HUES64 (cell line): ENCODE measurements at regions not wholly inside any gene's neighbourhood (a gene's known extent, or its start where the extent isn't known, plus 50 kb on each side); places are given as distances from the start of the nearest gene placed in this dataset.

ENCODE experiments used
- H3K27ac ChIP-seq: 2 replicates; pipeline ENCODE4 v1.7.0; 2013; ENCODE audit warnings: low read depth, low read length, inconsistent platforms
- H3K27me3 ChIP-seq: 2 replicates; pipeline ENCODE4 v1.6.1; 2013; ENCODE audit warnings: mild to moderate bottlenecking, low read length; ENCODE audit not compliant: insufficient read depth
- H3K36me3 ChIP-seq: 2 replicates; pipeline ENCODE4 v1.6.1; 2013; ENCODE audit warnings: mild to moderate bottlenecking, low read length; ENCODE audit not compliant: insufficient read depth
- H3K4me1 ChIP-seq: 2 replicates; pipeline ENCODE4 v1.6.1; 2013; ENCODE audit warnings: mild to moderate bottlenecking, low read length, moderate library complexity; ENCODE audit not compliant: insufficient read depth
- H3K4me3 ChIP-seq: 2 replicates; pipeline ENCODE4 v1.5.1; 2013; ENCODE audit warnings: mild to moderate bottlenecking, low read length, moderate library complexity
- H3K9ac ChIP-seq: 2 replicates; pipeline ENCODE4 v1.6.1; 2013; ENCODE audit warnings: mild to moderate bottlenecking, low read depth, low read length
- H3K9me3 ChIP-seq: 2 replicates; pipeline ENCODE4 v1.6.1; 2013; ENCODE audit warnings: low read depth, low read length; ENCODE audit not compliant: insufficient read depth
- WGBS: fragments of 150-250, 120-280 bp; methylation state at CpG from one replicate; pipeline ENCODE4 v1.1.7; 2013; ENCODE audit warnings: missing lambda C conversion rate; 5-methylcytosine and 5-hydroxymethylcytosine counted together

GRCh38 chr1:239483391-239483790, 97.0 kb downstream of the CHRM3 start:
- Histone ChIP-seq H3K9me3 (peaks cover 13% of the 10 kb centered on the region), H3K27me3 (no peaks in the 10 kb centered on the region), H3K36me3 (no peaks in the 10 kb centered on the region), H3K27ac (no peak overlapping the region), H3K9ac (no peak overlapping the region), H3K4me3 (no peak overlapping the region), H3K4me1 (no peaks in the 10 kb centered on the region)
- WGBS, result 94% methylated on average over 2 of the region's 2 CpGs

GRCh38 chr1:239493811-239494414, 107.5 kb downstream of the CHRM3 start:
- H3K27ac ChIP-seq, result no peak overlapping the region
- WGBS, result 93% methylated on average over 1 of the region's 2 CpGs
- H3K9me3 ChIP-seq, result peaks cover 12% of the 10 kb centered on the region
- H3K36me3 ChIP-seq, result no peaks in the 10 kb centered on the region
- no peaks in the 10 kb centered on the region for H3K27me3 ChIP-seq
- H3K9ac ChIP-seq, result no peak overlapping the region
- H3K4me1 ChIP-seq, result no peaks in the 10 kb centered on the region
- H3K4me3 ChIP-seq, result no peak overlapping the region

GRCh38 chr1:239505094-239505493, 118.7 kb downstream of the CHRM3 start:
- Histone ChIP-seq H3K9ac (no peak overlapping the region), H3K27me3 (no peaks in the 10 kb centered on the region), H3K36me3 (no peaks in the 10 kb centered on the region), H3K4me1 (no peaks in the 10 kb centered on the region), H3K4me3 (no peak overlapping the region), H3K9me3 (peaks cover 17% of the 10 kb centered on the region; the same call in 1 of the 2 replicates), H3K27ac (no peak overlapping the region)

GRCh38 chr1:239507826-239508225, 121.5 kb downstream of the CHRM3 start:
- no peak overlapping the region for H3K4me3 ChIP-seq
- 92% methylated on average over 1 of the region's 1 CpG for WGBS

GRCh38 chr1:239511875-239512274, 125.5 kb downstream of the CHRM3 start:
- Histone ChIP-seq H3K27ac (no peak overlapping the region), H3K27me3 (no peaks in the 10 kb centered on the region), H3K9ac (no peak overlapping the region), H3K36me3 (no peaks in the 10 kb centered on the region), H3K9me3 (peaks cover 5% of the 10 kb centered on the region; the same call in 1 of the 2 replicates), H3K4me3 (no peak overlapping the region), H3K4me1 (peaks cover 7% of the 10 kb centered on the region)
- 83% methylated on average over 2 of the region's 2 CpGs for WGBS

More at GRCh38 chr1:239507826-239508225, 121.5 kb downstream of the CHRM3 start:
- Histone ChIP-seq H3K27ac (no peak overlapping the region), H3K36me3 (no peaks in the 10 kb centered on the region), H3K9me3 (peaks cover 17% of the 10 kb centered on the region; the same call in 1 of the 2 replicates), H3K4me1 (no peaks in the 10 kb centered on the region), H3K9ac (no peak overlapping the region), H3K27me3 (no peaks in the 10 kb centered on the region)

GRCh38 chr1:239516579-239516978, 130.2 kb downstream of the CHRM3 start:
- no peaks in the 10 kb centered on the region for H3K36me3 ChIP-seq
- H3K27me3 ChIP-seq, result no peaks in the 10 kb centered on the region
- H3K9me3 ChIP-seq, result no peaks in the 10 kb centered on the region
- WGBS, result 84% methylated on average over 9 of the region's 9 CpGs
- no peak overlapping the region for H3K9ac ChIP-seq
- H3K4me1 ChIP-seq, result peaks cover 7% of the 10 kb centered on the region
- no peak overlapping the region for H3K4me3 ChIP-seq
- H3K27ac ChIP-seq, result no peak overlapping the region

GRCh38 chr1:239526391-239526790, 140.0 kb downstream of the CHRM3 start:
- WGBS, result 95% methylated on average over 4 of the region's 4 CpGs
- H3K27ac ChIP-seq, result no peak overlapping the region

GRCh38 chr1:239527051-239527693, 140.8 kb downstream of the CHRM3 start:
- Histone ChIP-seq H3K4me3 (no peak overlapping the region), H3K36me3 (no peaks in the 10 kb centered on the region), H3K27ac (no peak overlapping the region), H3K9me3 (no peaks in the 10 kb centered on the region), H3K9ac (no peak overlapping the region), H3K27me3 (no peaks in the 10 kb centered on the region), H3K4me1 (no peaks in the 10 kb centered on the region)
- 97% methylated on average over 3 of the region's 3 CpGs for WGBS

More at GRCh38 chr1:239526391-239526790, 140.0 kb downstream of the CHRM3 start:
- no peaks in the 10 kb centered on the region for H3K36me3 ChIP-seq
- no peaks in the 10 kb centered on the region for H3K9me3 ChIP-seq
- no peak overlapping the region for H3K4me3 ChIP-seq
- H3K4me1 ChIP-seq, result no peaks in the 10 kb centered on the region
- no peaks in the 10 kb centered on the region for H3K27me3 ChIP-seq
- H3K9ac ChIP-seq, result no peak overlapping the region

- Histone ChIP-seq H3K27me3 (no peaks in the 10 kb centered on the region), H3K4me3 (no peak overlapping the region), H3K9me3 (no peaks in the 10 kb centered on the region), H3K9ac (no peak overlapping the region), H3K27ac (no peak overlapping the region), H3K36me3 (no peaks in the 10 kb centered on the region), H3K4me1 (peaks cover 12% of the 10 kb centered on the region)
- 100% methylated on average over 5 of the region's 5 CpGs for WGBS
These were observed 149.9 kb downstream of the CHRM3 start for GRCh38 chr1:239536165-239536849.

- 87% methylated on average over 3 of the region's 3 CpGs for WGBS
- H3K9ac ChIP-seq, result no peak overlapping the region
- no peak overlapping the region for H3K27ac ChIP-seq
- H3K27me3 ChIP-seq, result no peaks in the 10 kb centered on the region
- H3K9me3 ChIP-seq, result no peaks in the 10 kb centered on the region
- H3K4me3 ChIP-seq, result no peak overlapping the region
- no peaks in the 10 kb centered on the region for H3K36me3 ChIP-seq
- H3K4me1 ChIP-seq, result peaks cover 12% of the 10 kb centered on the region
These were observed 151.4 kb downstream of the CHRM3 start for GRCh38 chr1:239537795-239538194.

- WGBS, result 85% methylated on average over 2 of the region's 2 CpGs
- no peak overlapping the region for H3K4me3 ChIP-seq
- no peaks in the 10 kb centered on the region for H3K9me3 ChIP-seq
- no peak overlapping the region for H3K27ac ChIP-seq
- H3K9ac ChIP-seq, result no peak overlapping the region
- H3K27me3 ChIP-seq, result no peaks in the 10 kb centered on the region
- H3K36me3 ChIP-seq, result no peaks in the 10 kb centered on the region
- peaks cover 12% of the 10 kb centered on the region for H3K4me1 ChIP-seq
These were observed 152.0 kb downstream of the CHRM3 start for GRCh38 chr1:239538239-239538988.
